Keratinocyte (primary cell): ENCODE measurements at regions not wholly inside any gene's neighbourhood (a gene's known extent, or its start where the extent isn't known, plus 50 kb on each side); places are given as distances from the start of the nearest gene placed in this dataset.

Experiments used
- DNase-seq: peaks from one replicate; pipeline ENCODE4 v3.0.0-alpha.2; 2011; ENCODE audit warnings: low read depth, missing footprints, low spot score
- FAIRE-seq: peaks from 2 replicates; lab custom pipeline; 2011; peaks lifted over from hg19 to GRCh38; lab: Jason Lieb, UNC
- H2AFZ ChIP-seq: 2 replicates; pipeline ENCODE4 v1.6.0; 2012; ENCODE audit warnings: low read length, control low read depth, inconsistent platforms; ENCODE audit not compliant: control insufficient read depth
- H3K27ac ChIP-seq: 2 replicates; pipeline ENCODE4 v1.5.1; 2011; ENCODE audit warnings: low read length; ENCODE audit not compliant: control insufficient read depth, insufficient read depth
- H3K27me3 ChIP-seq: 3 replicates; pipeline ENCODE4 v1.6.0; 2011; ENCODE audit warnings: low read length; ENCODE audit not compliant: control insufficient read depth, insufficient read depth; ENCODE audit errors: extremely low read depth
- H3K36me3 ChIP-seq, 2 experiments: 2 replicates in 1 of 2; 3 replicates in 1 of 2; pipeline ENCODE4 v1.5.1; 2011; ENCODE audit warnings: low read length in 2 of 2, mild to moderate bottlenecking in 1 of 2; ENCODE audit not compliant: control insufficient read depth in 2 of 2, insufficient read depth in 2 of 2; ENCODE audit errors: extremely low read depth in 1 of 2
- H3K4me1 ChIP-seq: 3 replicates; pipeline ENCODE4 v1.5.1; 2011; ENCODE audit warnings: low read length; ENCODE audit not compliant: control insufficient read depth, insufficient read depth; ENCODE audit errors: extremely low read depth
- H3K4me2 ChIP-seq: 3 replicates; pipeline ENCODE4 v1.6.0; 2011; ENCODE audit warnings: low read depth, low read length; ENCODE audit not compliant: control insufficient read depth, insufficient read depth; ENCODE audit errors: extremely low read depth
- H3K4me3 ChIP-seq, 3 experiments: fragments of 200-600 bp in 1 of 3; sonication (generic) in 1 of 3; 2 replicates in 2 of 3; 3 replicates in 1 of 3; pipeline ENCODE4 v1.5.1; 2011 to 2016; ENCODE audit warnings: low read length in 3 of 3, mild to moderate bottlenecking in 3 of 3, control low read depth in 2 of 3, inconsistent platforms in 1 of 3, low read depth in 1 of 3, mixed read lengths in 1 of 3, mixed run types in 1 of 3, moderate library complexity in 1 of 3; ENCODE audit not compliant: control insufficient read depth in 2 of 3, insufficient read depth in 2 of 3; ENCODE audit errors: extremely low read depth in 1 of 3
- H3K79me2 ChIP-seq: 2 replicates; pipeline ENCODE4 v1.6.0; 2012; ENCODE audit warnings: low read length; ENCODE audit not compliant: control insufficient read depth, insufficient read depth
- H3K9ac ChIP-seq: 3 replicates; pipeline ENCODE4 v1.6.0; 2011; ENCODE audit warnings: low read length; ENCODE audit not compliant: control insufficient read depth, insufficient read depth; ENCODE audit errors: extremely low read depth
- H3K9me1 ChIP-seq: 3 replicates; pipeline ENCODE4 v1.6.0; 2011; ENCODE audit warnings: low read length; ENCODE audit not compliant: control insufficient read depth, insufficient read depth; ENCODE audit errors: extremely low read depth
- H3K9me3 ChIP-seq: 2 replicates; pipeline ENCODE4 v1.5.1; 2012; ENCODE audit warnings: low read depth, low read length; ENCODE audit not compliant: control insufficient read depth
- H4K20me1 ChIP-seq: 3 replicates; pipeline ENCODE4 v1.6.0; 2011; ENCODE audit warnings: low read length; ENCODE audit not compliant: control insufficient read depth, insufficient read depth; ENCODE audit errors: extremely low read depth
- EZH2 ChIP-seq: IDR thresholded peaks from one replicate; pipeline ENCODE4 v1.6.1; 2012; ENCODE audit warnings: inconsistent platforms, mild to moderate bottlenecking, low read length, moderate library complexity
- dilution Hi-C: fragments of 300-500 bp; cut with MboI; formaldehyde crosslinking; loops from one replicate; pipeline ENCODE4 v1.7.0; 2020; ENCODE audit warnings: low sequenced_read_pairs; ENCODE audit not compliant: extremely low pct_ligation_motif_present
- TF ChIP-seq, protein P1 (sequence below), 3 experiments: IDR thresholded peaks in 1 of 3; conservative IDR thresholded peaks in 1 of 3; optimal IDR thresholded peaks in 1 of 3; 2 replicates in 2 of 3; 3 replicates in 1 of 3; pipeline versions ENCODE3 to v1.5.1; 2011; ENCODE audit warnings: low read length in 3 of 3, mild to moderate bottlenecking in 3 of 3, moderate library complexity in 2 of 3, control low read depth in 1 of 3, inconsistent platforms in 1 of 3; ENCODE audit not compliant: insufficient read depth in 2 of 3; ENCODE audit errors: extremely low read depth in 1 of 3

DNA sequence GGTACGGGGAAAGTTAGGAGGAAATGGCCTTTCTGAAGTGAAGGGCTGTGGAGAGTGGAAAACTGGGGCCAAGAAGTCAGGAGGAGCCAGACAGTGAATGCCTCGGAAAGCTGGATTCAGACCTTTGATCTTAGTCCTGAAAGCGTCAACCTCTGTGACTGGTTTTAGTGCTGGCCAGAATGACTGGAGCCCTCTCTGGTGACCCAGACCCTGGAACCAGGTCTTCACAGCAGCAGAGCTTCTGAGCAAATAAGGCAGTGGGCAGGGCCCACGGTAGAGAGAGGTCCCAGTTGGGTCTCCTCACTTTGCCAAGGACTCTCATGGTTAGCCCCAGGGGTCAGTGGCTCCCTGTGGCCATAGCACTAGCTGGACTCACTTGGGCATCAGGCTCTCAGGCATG lies 157.7 kb upstream of the EEPD1 start:
- H3K27me3 ChIP-seq, result no peaks in the 10 kb centered on the region
- no peak overlapping the region for H3K9ac ChIP-seq
- no peaks in the 10 kb centered on the region for H4K20me1 ChIP-seq
- DNase-seq, result no peak
- H3K36me3 ChIP-seq, result no peaks in the 10 kb centered on the region
- no peak overlapping the region for H3K27ac ChIP-seq
- TF ChIP-seq, protein P1, sequence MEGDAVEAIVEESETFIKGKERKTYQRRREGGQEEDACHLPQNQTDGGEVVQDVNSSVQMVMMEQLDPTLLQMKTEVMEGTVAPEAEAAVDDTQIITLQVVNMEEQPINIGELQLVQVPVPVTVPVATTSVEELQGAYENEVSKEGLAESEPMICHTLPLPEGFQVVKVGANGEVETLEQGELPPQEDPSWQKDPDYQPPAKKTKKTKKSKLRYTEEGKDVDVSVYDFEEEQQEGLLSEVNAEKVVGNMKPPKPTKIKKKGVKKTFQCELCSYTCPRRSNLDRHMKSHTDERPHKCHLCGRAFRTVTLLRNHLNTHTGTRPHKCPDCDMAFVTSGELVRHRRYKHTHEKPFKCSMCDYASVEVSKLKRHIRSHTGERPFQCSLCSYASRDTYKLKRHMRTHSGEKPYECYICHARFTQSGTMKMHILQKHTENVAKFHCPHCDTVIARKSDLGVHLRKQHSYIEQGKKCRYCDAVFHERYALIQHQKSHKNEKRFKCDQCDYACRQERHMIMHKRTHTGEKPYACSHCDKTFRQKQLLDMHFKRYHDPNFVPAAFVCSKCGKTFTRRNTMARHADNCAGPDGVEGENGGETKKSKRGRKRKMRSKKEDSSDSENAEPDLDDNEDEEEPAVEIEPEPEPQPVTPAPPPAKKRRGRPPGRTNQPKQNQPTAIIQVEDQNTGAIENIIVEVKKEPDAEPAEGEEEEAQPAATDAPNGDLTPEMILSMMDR (optimal IDR thresholded peaks at IDR 0.05 in 1 of 3, IDR thresholded peaks at IDR 0.05 in 1 of 3, conservative IDR thresholded peaks at IDR 0.05 in 1 of 3; ENCODE audit: extremely low read depth in 1 of 3, insufficient read depth in 2 of 3, low read length in 3 of 3), result no peak
- no peak for TF ChIP-seq EZH2
- H3K9me1 ChIP-seq, result no peaks in the 10 kb centered on the region
- H3K4me3 ChIP-seq, result no peak overlapping the region
- H3K4me2 ChIP-seq, result no peak overlapping the region
- peaks cover 16% of the 10 kb centered on the region for H3K4me1 ChIP-seq
- no peaks in the 10 kb centered on the region for H3K79me2 ChIP-seq
- FAIRE-seq, result no peak
- H3K9me3 ChIP-seq, result no peaks in the 10 kb centered on the region
- H2AFZ ChIP-seq, result no peak overlapping the region
- dilution Hi-C loops, result loop anchor here (25.0 kb wide), 1 partner anchor 317 kb away; no protein-coding TSS in a partner anchor

DNA sequence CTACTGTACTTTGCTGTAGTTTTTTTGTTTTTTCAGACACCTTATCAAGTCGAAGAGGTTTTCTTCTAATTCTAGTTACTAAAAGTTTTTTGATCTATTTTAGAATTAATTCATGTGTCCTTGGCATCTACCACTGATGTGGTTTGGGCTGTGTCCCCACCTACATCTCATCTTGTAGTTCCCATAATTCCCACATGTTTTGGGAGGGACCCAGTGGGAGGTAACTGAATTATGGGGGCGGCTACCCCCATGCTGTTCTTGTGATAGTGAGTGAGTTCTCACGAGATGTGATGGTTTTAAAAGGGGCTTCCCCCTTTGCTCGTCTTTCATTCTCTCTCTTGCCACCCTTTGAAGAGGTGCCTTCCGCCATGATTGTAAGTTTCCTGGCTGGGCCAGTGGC lies 154.6 kb upstream of the EEPD1 start:
- FAIRE-seq (no peak), DNase-seq (no peak)
- Histone ChIP-seq H4K20me1 (no peaks in the 10 kb centered on the region), H3K4me3 (no peak overlapping the region), H3K9me3 (no peaks in the 10 kb centered on the region), H3K27me3 (no peaks in the 10 kb centered on the region), H3K27ac (no peak overlapping the region), H3K9ac (no peak overlapping the region), H2AFZ (no peak overlapping the region), H3K36me3 (no peaks in the 10 kb centered on the region), H3K79me2 (no peaks in the 10 kb centered on the region), H3K4me2 (no peak overlapping the region), H3K4me1 (peaks cover 10% of the 10 kb centered on the region), H3K9me1 (no peaks in the 10 kb centered on the region)
- dilution Hi-C loops, result loop anchor here (25.0 kb wide), 1 partner anchor 314 kb away; no protein-coding TSS in a partner anchor
- TF ChIP-seq, protein P1 (optimal IDR thresholded peaks at IDR 0.05 in 1 of 3, IDR thresholded peaks at IDR 0.05 in 1 of 3, conservative IDR thresholded peaks at IDR 0.05 in 1 of 3; ENCODE audit: extremely low read depth in 1 of 3, insufficient read depth in 2 of 3, low read length in 3 of 3), result no peak
- no peak for TF ChIP-seq EZH2
